Astrocyte (in vitro differentiated cells and primary cell): ENCODE measurements at regions not wholly inside any gene's neighbourhood (a gene's known extent, or its start where the extent isn't known, plus 50 kb on each side); places are given as distances from the start of the nearest gene placed in this dataset.

Experiments
- EZH2 ChIP-seq: IDR thresholded peaks from 2 replicates; pipeline ENCODE4 v1.6.1; 2012; ENCODE audit warnings: mild to moderate bottlenecking, low read length, inconsistent platforms; ENCODE audit not compliant: insufficient read depth
- TF ChIP-seq, protein P1 (sequence below): IDR thresholded peaks from 2 replicates; pipeline ENCODE4 v1.5.1; 2011; ENCODE audit warnings: low read depth, mild to moderate bottlenecking, inconsistent platforms, low read length, moderate library complexity; ENCODE audit not compliant: insufficient read depth

DNA sequence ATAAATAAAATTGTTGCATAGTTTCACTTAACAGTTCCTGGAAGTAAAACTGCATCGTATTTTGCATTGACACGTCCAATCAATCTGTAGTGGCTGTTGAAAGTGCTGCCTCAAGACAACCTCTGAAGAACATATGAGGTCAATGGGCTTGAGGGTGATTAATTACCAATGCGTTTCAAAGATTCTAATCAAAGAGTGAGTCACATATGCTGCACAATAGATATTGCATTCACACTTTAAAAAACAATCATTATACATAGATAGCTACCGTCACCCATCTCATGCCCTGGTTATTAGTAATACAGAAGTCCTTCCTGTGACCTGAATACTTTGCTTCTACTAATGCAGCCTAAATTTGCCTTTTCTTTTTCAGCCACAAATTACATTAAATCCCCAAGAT is 743.3 kb upstream of the SLIT2 start:
- TF ChIP-seq, protein P1, sequence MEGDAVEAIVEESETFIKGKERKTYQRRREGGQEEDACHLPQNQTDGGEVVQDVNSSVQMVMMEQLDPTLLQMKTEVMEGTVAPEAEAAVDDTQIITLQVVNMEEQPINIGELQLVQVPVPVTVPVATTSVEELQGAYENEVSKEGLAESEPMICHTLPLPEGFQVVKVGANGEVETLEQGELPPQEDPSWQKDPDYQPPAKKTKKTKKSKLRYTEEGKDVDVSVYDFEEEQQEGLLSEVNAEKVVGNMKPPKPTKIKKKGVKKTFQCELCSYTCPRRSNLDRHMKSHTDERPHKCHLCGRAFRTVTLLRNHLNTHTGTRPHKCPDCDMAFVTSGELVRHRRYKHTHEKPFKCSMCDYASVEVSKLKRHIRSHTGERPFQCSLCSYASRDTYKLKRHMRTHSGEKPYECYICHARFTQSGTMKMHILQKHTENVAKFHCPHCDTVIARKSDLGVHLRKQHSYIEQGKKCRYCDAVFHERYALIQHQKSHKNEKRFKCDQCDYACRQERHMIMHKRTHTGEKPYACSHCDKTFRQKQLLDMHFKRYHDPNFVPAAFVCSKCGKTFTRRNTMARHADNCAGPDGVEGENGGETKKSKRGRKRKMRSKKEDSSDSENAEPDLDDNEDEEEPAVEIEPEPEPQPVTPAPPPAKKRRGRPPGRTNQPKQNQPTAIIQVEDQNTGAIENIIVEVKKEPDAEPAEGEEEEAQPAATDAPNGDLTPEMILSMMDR, result no peak
- no peak for TF ChIP-seq EZH2
